CD14-positive monocyte (primary cell): ENCODE measurements at regions not wholly inside any gene's neighbourhood (a gene's known extent, or its start where the extent isn't known, plus 50 kb on each side); places are given as distances from the start of the nearest gene placed in this dataset.

Source experiments
- DNase-seq, 3 donors: peaks; one replicate each; pipeline ENCODE4 v3.0.0-alpha.2; 2011 to 2022
- H2AFZ ChIP-seq: 2 replicates; pipeline ENCODE4 v1.6.0; 2012; ENCODE audit warnings: mild to moderate bottlenecking, low read depth, low read length, inconsistent platforms; ENCODE audit not compliant: insufficient read depth, poor library complexity, severe bottlenecking
- H3K27ac ChIP-seq, 2 donors: 1 replicate in 1 of 2; 2 replicates in 1 of 2; pipeline ENCODE4 v1.5.1; 2012 to 2013; ENCODE audit warnings: low read length in 2 of 2, control low read depth in 1 of 2, inconsistent platforms in 1 of 2, low read depth in 1 of 2, mild to moderate bottlenecking in 1 of 2
- H3K27me3 ChIP-seq, 2 donors: one replicate each; pipeline versions ENCODE4 v1.6.0 to v1.6.1; 2011 to 2013; ENCODE audit warnings: low read length in 2 of 2; ENCODE audit not compliant: control insufficient read depth in 2 of 2, insufficient read depth in 2 of 2
- H3K36me3 ChIP-seq, 2 donors: replicated peaks in 1 of 2; 1 replicate in 1 of 2; 2 replicates in 1 of 2; pipeline versions ENCODE4 v1.5.1 to v1.6.1; 2012 to 2013; ENCODE audit warnings: low read length in 2 of 2, control low read depth in 1 of 2, inconsistent platforms in 1 of 2, mild to moderate bottlenecking in 1 of 2; ENCODE audit not compliant: insufficient read depth in 2 of 2, control insufficient read depth in 1 of 2
- H3K4me1 ChIP-seq, 2 donors: 1 replicate in 1 of 2; 2 replicates in 1 of 2; pipeline versions ENCODE4 v1.5.1 to v1.6.1; 2012 to 2013; ENCODE audit warnings: low read length in 2 of 2, control low read depth in 1 of 2, inconsistent platforms in 1 of 2, mild to moderate bottlenecking in 1 of 2, moderate library complexity in 1 of 2; ENCODE audit not compliant: insufficient read depth in 2 of 2, control insufficient read depth in 1 of 2
- H3K4me2 ChIP-seq: replicated peaks from 2 replicates; pipeline ENCODE3; 2012; ENCODE audit warnings: low read length, moderate library complexity, mild to moderate bottlenecking; ENCODE audit not compliant: poor library complexity, severe bottlenecking; ENCODE audit errors: extremely low read depth
- H3K4me3 ChIP-seq, 3 experiments: fragments of 200-600 bp in 1 of 3; sonication (generic) in 1 of 3; replicated peaks in 1 of 3; 1 replicate in 2 of 3; 2 replicates in 1 of 3; pipeline ENCODE4 v1.5.1; 2011 to 2013; ENCODE audit warnings: low read length in 3 of 3, mild to moderate bottlenecking in 3 of 3, control low read depth in 2 of 3, low read depth in 2 of 3, inconsistent platforms in 1 of 3, moderate library complexity in 1 of 3
- H3K79me2 ChIP-seq: 2 replicates; pipeline ENCODE4 v1.6.0; 2012; ENCODE audit warnings: mild to moderate bottlenecking, control low read depth, inconsistent platforms, low read length, moderate library complexity; ENCODE audit not compliant: insufficient read depth
- H3K9ac ChIP-seq: 2 replicates; pipeline ENCODE4 v1.6.0; 2017; ENCODE audit warnings: low read length, mild to moderate bottlenecking; ENCODE audit not compliant: insufficient read depth, poor library complexity, severe bottlenecking
- H3K9me3 ChIP-seq, 2 donors: replicated peaks in 1 of 2; 1 replicate in 1 of 2; 2 replicates in 1 of 2; pipeline versions ENCODE4 v1.5.1 to v1.6.1; 2012 to 2013; ENCODE audit warnings: low read length in 2 of 2, control low read depth in 1 of 2; ENCODE audit not compliant: control insufficient read depth in 1 of 2, insufficient read depth in 1 of 2
- H4K20me1 ChIP-seq: 2 replicates; pipeline ENCODE4 v1.6.0; 2012; ENCODE audit warnings: mild to moderate bottlenecking, low read length, control low read depth, moderate library complexity; ENCODE audit not compliant: insufficient read depth
- H3K27ac Mint-ChIP-seq, 7 donors: one replicate each; pipeline ENCODE4 v1.8.0; 2020; ENCODE audit warnings: mild to moderate bottlenecking in 7 of 7, mixed read lengths in 7 of 7, moderate library complexity in 6 of 7, inconsistent platforms in 2 of 7
- H3K27me3 Mint-ChIP-seq, 3 donors: one replicate each; pipeline ENCODE4 v1.8.0; 2021 to 2022; ENCODE audit warnings: low read depth in 3 of 3, mild to moderate bottlenecking in 3 of 3, mixed read lengths in 3 of 3, moderate library complexity in 3 of 3, inconsistent platforms in 1 of 3
- H3K36me3 Mint-ChIP-seq, 2 donors: one replicate each; pipeline ENCODE4 v1.8.0; 2020; ENCODE audit warnings: mixed read lengths in 2 of 2, inconsistent platforms in 1 of 2, mild to moderate bottlenecking in 1 of 2
- H3K4me1 Mint-ChIP-seq: one replicate; pipeline ENCODE4 v1.8.0; 2020; ENCODE audit warnings: mild to moderate bottlenecking, mixed read lengths
- H3K4me3 Mint-ChIP-seq, 2 donors: one replicate each; pipeline ENCODE4 v1.8.0; 2020; ENCODE audit warnings: mild to moderate bottlenecking in 2 of 2, mixed read lengths in 2 of 2, moderate library complexity in 1 of 2
- H3K9me3 Mint-ChIP-seq, 7 donors: one replicate each; pipeline ENCODE4 v1.8.0; 2020 to 2022; ENCODE audit warnings: mixed read lengths in 7 of 7, mild to moderate bottlenecking in 6 of 7, moderate library complexity in 6 of 7, inconsistent platforms in 2 of 7
- CTCF ChIP-seq: fragments of 200-600 bp; IDR thresholded peaks from one replicate; pipeline ENCODE4 v1.8.0; 2022; ENCODE audit warnings: antibody characterized with exemption, mild to moderate bottlenecking
- WGBS: methylation state at CpG from one replicate; pipeline ENCODE4 v1.1.5; 2013; ENCODE audit warnings: missing lambda C conversion rate; ENCODE audit not compliant: insufficient coverage; 5-methylcytosine and 5-hydroxymethylcytosine counted together
- intact Hi-C, 2 donors: fragments of 100-400 bp; cut with micrococcal nuclease; formaldehyde crosslinking; loops; one replicate each; pipeline versions ENCODE4 v1.15.0 to v1.15.1; 2023

- Mint-ChIP-seq H3K4me3 (no peak overlapping the region), H3K4me1 (no peaks in the 10 kb centered on the region), H3K27ac (no peak overlapping the region), H3K36me3 (peaks cover 0 to 10% of the 10 kb centered on the region in 2 donors), H3K9me3 (peaks cover 0 to 7% (median 0%) of the 10 kb centered on the region in 7 donors), H3K27me3 (peaks cover 3 to 8% (median 3%) of the 10 kb centered on the region in 3 donors)
- no peak for DNase-seq
- no peaks in the 10 kb centered on the region for H4K20me1 ChIP-seq
- no peak for TF ChIP-seq CTCF
- intact Hi-C loops: no loop called here
- peaks cover 0 to 8% of the 10 kb centered on the region in 2 donors for H3K9me3 ChIP-seq
- H3K4me3 ChIP-seq: no peak overlapping the region
- H3K36me3 ChIP-seq: no peaks in the 10 kb centered on the region
- H3K27ac ChIP-seq: no peak overlapping the region
- no peaks in the 10 kb centered on the region for H3K79me2 ChIP-seq
- peaks cover 0 to 2% of the 10 kb centered on the region in 2 donors for H3K27me3 ChIP-seq
- H3K4me2 ChIP-seq: no peak overlapping the region
- H2AFZ ChIP-seq: no peak overlapping the region
- no peaks in the 10 kb centered on the region for H3K4me1 ChIP-seq
- H3K9ac ChIP-seq: no peak overlapping the region
- 95% methylated on average over 2 of the region's 4 CpGs for WGBS
Observed at GRCh38 chr10:21159669-21160068, 262.6 kb upstream of the NEBL start.

- WGBS: 100% methylated on average over 3 of the region's 3 CpGs
- peaks cover 0 to 2% of the 10 kb centered on the region in 2 donors for H3K27me3 ChIP-seq
- H3K4me3 Mint-ChIP-seq: no peak overlapping the region
- no peaks in the 10 kb centered on the region for H3K4me1 ChIP-seq
- DNase-seq: no peak
- H3K27me3 Mint-ChIP-seq: peaks cover 3 to 6% (median 3%) of the 10 kb centered on the region in 3 donors
- no peaks in the 10 kb centered on the region for H3K79me2 ChIP-seq
- H3K27ac Mint-ChIP-seq: no peak overlapping the region
- H3K36me3 ChIP-seq: no peaks in the 10 kb centered on the region
- H3K4me2 ChIP-seq: no peak overlapping the region
- H3K4me1 Mint-ChIP-seq: no peaks in the 10 kb centered on the region
- no peaks in the 10 kb centered on the region for H4K20me1 ChIP-seq
- intact Hi-C loops: no loop called here
- H3K4me3 ChIP-seq: no peak overlapping the region
- TF ChIP-seq CTCF: no peak
- no peak overlapping the region for H3K27ac ChIP-seq
- peaks cover 0 to 7% of the 10 kb centered on the region in 2 donors for H3K36me3 Mint-ChIP-seq
- H2AFZ ChIP-seq: no peak overlapping the region
- H3K9me3 Mint-ChIP-seq: peaks cover 0 to 7% (median 0%) of the 10 kb centered on the region in 7 donors
- H3K9me3 ChIP-seq: peaks cover 0 to 8% of the 10 kb centered on the region in 2 donors
- H3K9ac ChIP-seq: no peak overlapping the region
Observed at GRCh38 chr10:21158301-21158700, 261.2 kb upstream of the NEBL start.
